NCI-H524 treated with DMSO at 0.1 percent for 48 hours (cell line): ENCODE measurements at regions not wholly inside any gene's neighbourhood (a gene's known extent, or its start where the extent isn't known, plus 50 kb on each side); places are given as distances from the start of the nearest gene placed in this dataset.
"Not testable (repeated sequence)": the region's sequence is repeated elsewhere in the genome, so short reads cannot be mapped to it uniquely, and the experiment has no call there.

Experiments
- DNase-seq: peaks from one replicate; lab custom pipeline; 2025; lab: John Stamatoyannopoulos, UW

DNA sequence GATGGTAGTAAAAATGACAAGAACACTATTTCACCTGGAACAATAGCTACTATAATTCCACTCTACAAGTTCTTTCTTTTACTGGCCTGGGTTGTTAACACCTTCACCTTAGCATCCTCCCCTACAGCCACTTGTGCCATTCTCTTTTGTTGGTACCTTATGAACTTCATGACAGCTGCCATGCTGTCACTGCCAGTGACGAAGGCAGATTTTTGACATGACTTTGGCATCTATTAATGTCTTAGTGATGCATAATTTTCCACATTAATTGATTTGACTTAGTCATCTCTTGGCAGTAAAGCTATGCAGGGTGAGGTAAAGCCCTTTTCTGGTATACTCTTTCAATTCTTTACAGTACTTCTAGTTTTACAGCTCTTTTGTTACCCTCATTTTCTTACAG is 207.9 kb downstream of the TANC2 start:
- DNase-seq = no peak

DNA sequence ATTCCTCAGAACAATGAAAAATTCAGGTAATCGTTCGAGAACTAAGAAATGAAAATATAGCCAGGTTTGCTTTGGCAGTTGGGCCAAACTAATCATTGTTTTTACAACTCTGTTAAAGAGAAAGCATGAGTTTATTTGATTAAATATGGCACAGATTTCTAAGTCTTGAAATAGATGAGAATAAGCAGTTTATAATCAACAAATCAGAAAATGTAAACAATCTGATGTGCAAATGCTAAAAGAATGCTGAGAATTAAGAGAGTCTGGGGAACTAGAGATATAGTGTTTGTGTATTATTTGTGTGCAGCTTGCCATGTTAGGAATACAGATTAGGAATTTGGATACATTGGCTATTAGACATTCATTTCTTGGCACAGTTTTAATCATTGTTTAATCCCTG is 212.5 kb downstream of the TANC2 start:
- DNase-seq = no peak

GRCh38 chr17:63181856-63182255 is 215.8 kb downstream of the TANC2 start:
- no peak for DNase-seq

- DNase-seq = no peak
Measured at GRCh38 chr17:63185420-63185819, 219.4 kb downstream of the TANC2 start.

- DNase-seq = no peak
Measured at GRCh38 chr17:63189082-63189481, 223.0 kb downstream of the TANC2 start.

GRCh38 chr17:63189930-63190329 is 223.9 kb downstream of the TANC2 start:
- DNase-seq = no peak

- no peak for DNase-seq
Measured at GRCh38 chr17:63190821-63191370, 224.9 kb downstream of the TANC2 start.

GRCh38 chr17:63191610-63192009 is 225.6 kb downstream of the TANC2 start:
- DNase-seq = no peak

- no peak for DNase-seq
Measured at GRCh38 chr17:63193827-63194226, 227.8 kb downstream of the TANC2 start.

DNA sequence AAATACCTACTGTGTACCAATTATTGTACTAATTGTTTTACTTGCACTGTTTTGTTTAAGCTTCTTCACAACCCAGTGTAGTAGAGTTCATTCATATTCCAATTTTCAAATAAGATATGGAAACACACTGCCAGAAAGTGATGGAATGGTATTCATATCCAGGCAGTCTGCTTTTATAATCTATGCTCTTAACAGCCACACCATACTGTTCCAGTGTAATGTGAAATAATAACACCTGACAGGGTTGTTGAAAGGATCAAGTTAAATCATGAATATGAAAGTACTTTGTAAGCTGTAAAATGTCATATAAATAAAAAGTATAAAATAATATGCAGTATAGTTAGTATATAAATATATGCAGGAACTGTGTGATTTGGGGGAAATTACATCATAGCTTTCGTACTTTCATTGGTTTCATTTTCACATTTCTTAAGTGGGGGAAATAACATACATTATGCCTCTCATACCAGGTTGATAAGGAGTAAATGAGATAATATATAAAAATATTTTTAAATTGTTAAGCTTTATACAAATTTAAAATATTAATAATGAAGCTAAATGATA is 230.8 kb downstream of the TANC2 start:
- no peak for DNase-seq

- DNase-seq = no peak
Measured at GRCh38 chr17:63203652-63204051, 237.6 kb downstream of the TANC2 start.

- no peak for DNase-seq
Measured at GRCh38 chr17:63221939-63222338, 224.2 kb downstream of the CYB561 start.

- DNase-seq = no peak
Measured at GRCh38 chr17:63222655-63223054, 223.5 kb downstream of the CYB561 start.

- no peak for DNase-seq
Measured at GRCh38 chr17:63223212-63223911, 222.7 kb downstream of the CYB561 start.

GRCh38 chr17:63224644-63225043 is 221.5 kb downstream of the CYB561 start:
- DNase-seq = no peak

DNA sequence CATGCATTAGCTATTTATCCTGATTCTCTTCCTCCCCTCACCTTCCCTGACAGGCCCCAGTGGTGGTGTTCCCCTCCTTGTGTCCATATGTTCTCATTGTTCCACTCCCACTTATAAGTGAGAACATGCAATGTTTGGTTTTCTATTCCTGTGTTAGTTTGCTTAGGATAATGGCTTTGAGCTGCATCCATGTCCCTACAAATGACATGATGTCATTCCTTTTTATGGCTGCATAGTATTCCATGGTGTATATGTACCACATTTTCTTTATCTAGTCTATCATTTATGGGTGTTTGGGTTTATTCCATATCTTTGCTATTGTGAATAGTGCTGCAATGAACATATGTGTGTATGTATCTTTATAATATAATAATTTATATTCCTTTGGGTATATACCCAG is 219.4 kb downstream of the CYB561 start:
- not testable (repeated sequence) for DNase-seq

GRCh38 chr17:63231015-63231620 is 215.0 kb downstream of the CYB561 start:
- not testable (repeated sequence) for DNase-seq

DNA sequence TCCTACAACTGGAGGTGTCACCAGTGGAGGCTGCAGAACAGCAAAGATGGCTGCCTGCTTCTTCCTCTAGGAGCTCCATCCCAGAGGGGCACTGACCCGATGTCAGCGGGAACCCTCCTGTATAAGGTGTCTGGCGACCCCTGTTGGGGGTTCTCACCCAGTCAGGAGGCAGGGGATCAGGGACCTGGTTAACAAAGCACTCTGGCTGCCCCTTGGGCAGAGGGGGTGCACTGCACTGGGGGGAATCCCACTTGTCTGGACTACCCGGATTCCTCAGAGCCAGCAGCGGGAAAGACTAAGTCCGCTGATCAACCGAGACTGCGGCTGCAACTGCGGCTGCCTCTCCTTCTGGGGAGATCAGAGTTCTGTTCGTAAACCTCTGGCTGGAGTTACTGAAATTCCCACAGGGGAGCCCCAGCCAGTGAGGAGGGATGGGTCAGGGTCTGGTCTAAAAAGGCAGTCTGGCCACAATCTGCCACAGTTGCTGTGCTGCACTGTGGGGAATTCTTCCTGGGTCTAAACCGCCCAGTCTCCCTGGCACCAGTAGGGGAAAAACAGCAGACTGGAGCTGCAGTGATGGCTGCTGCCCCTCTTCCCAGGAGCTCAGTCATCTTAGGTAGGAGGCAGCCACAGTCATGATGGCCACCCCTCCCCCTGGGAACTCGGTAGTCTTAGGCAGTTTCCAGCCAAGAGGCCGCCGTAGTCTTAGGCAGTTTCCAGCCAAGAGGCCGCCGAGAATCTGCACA is 213.4 kb downstream of the CYB561 start:
- no peak for DNase-seq

DNA sequence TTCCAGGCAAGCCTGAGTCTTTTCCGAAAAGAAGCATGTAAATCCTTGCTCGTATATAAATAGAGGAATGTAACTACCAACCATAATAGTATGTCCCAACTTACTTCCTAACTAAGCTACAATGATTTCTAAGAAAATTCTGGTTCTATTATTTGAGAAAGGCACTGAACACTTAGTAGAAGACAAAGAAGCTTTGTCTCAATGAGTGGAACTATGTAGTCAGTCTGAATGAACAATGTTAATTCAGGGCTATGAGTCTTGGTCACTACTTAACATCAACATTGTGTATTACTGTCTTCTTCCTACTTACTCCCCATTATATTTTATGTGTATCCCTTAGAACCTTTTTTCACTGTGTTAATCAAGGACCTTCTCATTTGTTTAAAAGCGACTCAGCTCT is 206.0 kb downstream of the CYB561 start:
- DNase-seq = no peak

DNA sequence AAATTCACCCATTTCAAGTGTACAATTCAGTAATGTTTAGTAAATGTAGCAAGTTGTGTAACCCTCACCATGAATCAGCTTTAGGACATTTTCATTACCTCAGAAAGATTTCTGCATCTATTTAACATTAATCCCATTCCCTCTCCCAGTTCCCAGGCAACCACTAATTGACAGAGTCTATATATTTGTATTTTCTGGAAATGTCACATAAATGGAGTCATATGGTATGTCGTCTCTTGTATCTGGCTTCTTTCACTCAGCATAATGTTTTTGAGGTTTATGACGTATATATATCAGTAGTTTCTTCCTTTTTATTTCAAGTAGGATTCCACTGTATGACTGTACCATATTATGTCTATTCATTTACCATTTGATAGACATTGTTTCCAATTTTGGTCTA is 199.8 kb downstream of the CYB561 start:
- DNase-seq = no peak

GRCh38 chr17:63247706-63248105 is 198.4 kb downstream of the CYB561 start:
- no peak for DNase-seq

GRCh38 chr17:63249256-63250004 is 196.7 kb downstream of the CYB561 start:
- no peak for DNase-seq
